ENCODE measurements at regions not wholly inside any gene's neighbourhood (a gene's known extent, or its start where the extent isn't known, plus 50 kb on each side); places are given as distances from the start of the nearest gene placed in this dataset.

DNA sequence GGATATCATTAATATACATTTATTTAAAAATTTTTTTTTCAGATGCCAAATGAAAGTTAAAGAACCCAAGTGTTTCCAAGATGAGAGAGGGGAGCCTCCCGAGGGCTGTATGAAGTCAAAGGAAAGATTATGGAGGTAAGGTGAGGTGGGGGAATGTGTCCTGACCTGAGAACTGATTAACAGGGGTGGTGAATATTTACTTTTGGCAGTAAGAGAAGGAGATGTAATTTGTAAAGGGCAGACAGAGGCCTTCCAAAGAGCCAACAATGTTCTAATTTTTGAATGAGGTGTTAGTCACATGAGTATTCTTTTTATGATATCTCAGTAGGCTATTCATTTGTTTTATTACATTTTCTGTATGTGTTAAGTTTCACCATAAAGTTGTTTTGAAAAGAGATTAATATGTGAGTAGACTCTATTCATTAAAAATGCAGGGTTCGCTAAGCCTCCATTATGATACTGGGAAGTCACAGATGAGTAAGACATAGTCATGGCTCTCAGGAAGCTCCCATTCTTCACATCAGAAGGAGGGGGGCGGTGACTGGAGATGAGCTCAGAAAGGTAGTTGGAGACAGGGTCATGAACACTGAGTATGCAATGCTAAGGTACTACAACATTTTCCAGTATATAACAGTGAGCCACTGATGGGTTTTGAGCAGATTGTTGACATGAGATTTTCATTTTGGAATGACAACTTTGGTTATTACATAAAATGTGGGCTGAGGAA is 62.4 kb upstream of the TNFSF18 start:
- no peak overlapping the region for H3K27ac ChIP-seq (ENCODE audit: low read depth, low read length, poor library complexity, severe bottlenecking)
- intact Hi-C loops (cut with micrococcal nuclease; ENCODE audit: unreplicated experiment): no loop called here
- CTCF ChIA-PET: no interaction called here

DNA sequence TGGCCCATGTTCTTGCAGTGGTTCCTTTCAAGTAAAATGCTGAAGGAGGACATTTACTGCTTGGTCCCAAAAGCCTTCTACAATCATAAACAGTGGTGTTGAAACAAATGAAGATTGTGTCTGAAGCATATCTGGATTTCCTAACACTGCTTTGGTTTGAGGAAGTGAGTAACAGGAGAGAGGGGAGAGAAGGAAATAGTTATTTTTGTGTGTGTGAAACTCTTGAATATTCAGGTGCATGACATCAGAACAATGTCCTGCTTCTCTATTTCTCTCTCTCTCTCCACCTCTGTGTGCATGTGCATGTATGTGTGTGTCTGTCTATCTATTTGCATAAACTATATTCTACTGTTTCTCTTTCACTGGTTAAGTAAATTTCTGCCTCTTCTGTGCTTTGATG is 61.4 kb upstream of the TNFSF18 start:
- TF ChIP-seq, protein P1, sequence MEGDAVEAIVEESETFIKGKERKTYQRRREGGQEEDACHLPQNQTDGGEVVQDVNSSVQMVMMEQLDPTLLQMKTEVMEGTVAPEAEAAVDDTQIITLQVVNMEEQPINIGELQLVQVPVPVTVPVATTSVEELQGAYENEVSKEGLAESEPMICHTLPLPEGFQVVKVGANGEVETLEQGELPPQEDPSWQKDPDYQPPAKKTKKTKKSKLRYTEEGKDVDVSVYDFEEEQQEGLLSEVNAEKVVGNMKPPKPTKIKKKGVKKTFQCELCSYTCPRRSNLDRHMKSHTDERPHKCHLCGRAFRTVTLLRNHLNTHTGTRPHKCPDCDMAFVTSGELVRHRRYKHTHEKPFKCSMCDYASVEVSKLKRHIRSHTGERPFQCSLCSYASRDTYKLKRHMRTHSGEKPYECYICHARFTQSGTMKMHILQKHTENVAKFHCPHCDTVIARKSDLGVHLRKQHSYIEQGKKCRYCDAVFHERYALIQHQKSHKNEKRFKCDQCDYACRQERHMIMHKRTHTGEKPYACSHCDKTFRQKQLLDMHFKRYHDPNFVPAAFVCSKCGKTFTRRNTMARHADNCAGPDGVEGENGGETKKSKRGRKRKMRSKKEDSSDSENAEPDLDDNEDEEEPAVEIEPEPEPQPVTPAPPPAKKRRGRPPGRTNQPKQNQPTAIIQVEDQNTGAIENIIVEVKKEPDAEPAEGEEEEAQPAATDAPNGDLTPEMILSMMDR (conservative IDR thresholded peaks at IDR 0.05; ENCODE audit: low read depth, low read length): no peak
- no peak for TF ChIP-seq EZH2 (IDR thresholded peaks at IDR 0.05; ENCODE audit: borderline replicate concordance, low read depth, low read length, poor library complexity, severe bottlenecking)
- ChIA-PET POLR2A (ENCODE audit: low non-redundant PET) (no interaction called here), CTCF (no interaction called here)
- no peaks in the 10 kb centered on the region for H3K4me1 ChIP-seq (ENCODE audit: insufficient read depth, low read length, poor library complexity, severe bottlenecking)
- no TSS peak for BruUV-seq (replicated peaks)
- intact Hi-C loops (cut with micrococcal nuclease; ENCODE audit: unreplicated experiment): no loop called here
- no peak overlapping the region for H3K4me3 ChIP-seq (ENCODE audit: low read depth, low read length, poor library complexity, severe bottlenecking)
- peaks cover 6% of the 10 kb centered on the region for H3K9me3 ChIP-seq (ENCODE audit: low read depth, low read length, poor library complexity, severe bottlenecking)
- H3K27me3 ChIP-seq (replicated peaks; ENCODE audit: insufficient read depth, low read depth, low read length, poor library complexity): no peaks in the 10 kb centered on the region
- DNase-seq (ENCODE audit: low spot score): no peak
- no peak overlapping the region for H3K27ac ChIP-seq (ENCODE audit: low read depth, low read length, poor library complexity, severe bottlenecking)
- no peaks in the 10 kb centered on the region for H3K36me3 ChIP-seq (ENCODE audit: insufficient read depth, low read length, poor library complexity, severe bottlenecking)

More for the DNA sequence above, 62.4 kb upstream of the TNFSF18 start:
- TF ChIP-seq, protein P1 (conservative IDR thresholded peaks at IDR 0.05; ENCODE audit: low read depth, low read length): no peak
- no peak for TF ChIP-seq EZH2 (IDR thresholded peaks at IDR 0.05; ENCODE audit: borderline replicate concordance, low read depth, low read length, poor library complexity, severe bottlenecking)
- POLR2A ChIA-PET (ENCODE audit: low non-redundant PET): no interaction called here
- Histone ChIP-seq H3K36me3 (ENCODE audit: insufficient read depth, low read length, poor library complexity, severe bottlenecking) (no peaks in the 10 kb centered on the region), H3K27me3 (replicated peaks; ENCODE audit: insufficient read depth, low read depth, low read length, poor library complexity) (no peaks in the 10 kb centered on the region), H3K4me1 (ENCODE audit: insufficient read depth, low read length, poor library complexity, severe bottlenecking) (no peaks in the 10 kb centered on the region), H3K9me3 (ENCODE audit: low read depth, low read length, poor library complexity, severe bottlenecking) (peaks cover 6% of the 10 kb centered on the region), H3K4me3 (ENCODE audit: low read depth, low read length, poor library complexity, severe bottlenecking) (no peak overlapping the region)
- DNase-seq (ENCODE audit: low spot score): peak; percentile 51
- BruUV-seq (replicated peaks): no TSS peak

DNA sequence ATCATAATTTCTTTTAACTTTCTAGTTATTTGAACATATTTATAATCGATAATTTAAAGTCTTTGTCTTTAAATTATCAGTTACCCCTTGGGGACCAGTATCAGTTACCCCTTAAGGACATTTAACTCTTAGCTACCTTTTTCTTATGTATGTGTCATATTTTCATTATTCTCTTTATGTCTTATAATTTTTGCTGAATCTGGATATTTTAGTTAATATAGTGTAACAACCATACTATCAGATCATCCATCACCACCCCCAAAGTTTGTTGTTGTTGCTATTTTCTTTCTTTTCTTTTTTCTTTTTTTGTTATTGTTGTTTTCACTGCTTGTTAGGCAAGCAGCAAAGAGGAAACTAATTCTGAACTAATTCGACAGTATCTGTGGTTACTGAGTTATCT is 57.0 kb upstream of the TNFSF18 start:
- H3K9me3 ChIP-seq (ENCODE audit: low read depth, low read length, poor library complexity, severe bottlenecking): peaks cover 12% of the 10 kb centered on the region
- no TSS peak for BruUV-seq (replicated peaks)
- TF ChIP-seq, protein P1 (conservative IDR thresholded peaks at IDR 0.05; ENCODE audit: low read depth, low read length): no peak
- no peak for TF ChIP-seq EZH2 (IDR thresholded peaks at IDR 0.05; ENCODE audit: borderline replicate concordance, low read depth, low read length, poor library complexity, severe bottlenecking)
- no peak for DNase-seq (ENCODE audit: low spot score)
- no peaks in the 10 kb centered on the region for H3K27me3 ChIP-seq (replicated peaks; ENCODE audit: insufficient read depth, low read depth, low read length, poor library complexity)
- ChIA-PET CTCF (no interaction called here), POLR2A (ENCODE audit: low non-redundant PET) (no interaction called here)
- intact Hi-C loops (cut with micrococcal nuclease; ENCODE audit: unreplicated experiment): no loop called here
- no peaks in the 10 kb centered on the region for H3K36me3 ChIP-seq (ENCODE audit: insufficient read depth, low read length, poor library complexity, severe bottlenecking)
- H3K27ac ChIP-seq (ENCODE audit: low read depth, low read length, poor library complexity, severe bottlenecking): no peak overlapping the region
- H3K4me1 ChIP-seq (ENCODE audit: insufficient read depth, low read length, poor library complexity, severe bottlenecking): no peaks in the 10 kb centered on the region
- H3K4me3 ChIP-seq (ENCODE audit: low read depth, low read length, poor library complexity, severe bottlenecking): no peak overlapping the region

All from A673 (cell line).